Left ventricle myocardium inferior (tissue), 1 donor: ENCODE measurements at regions not wholly inside any gene's neighbourhood (a gene's known extent, or its start where the extent isn't known, plus 50 kb on each side); places are given as distances from the start of the nearest gene placed in this dataset.

ENCODE experiments used
- DNase-seq: peaks from one replicate; pipeline ENCODE4 v3.0.0-alpha.2; 2020
- H3K27ac ChIP-seq: fragments of 200-600 bp; replicated peaks from 2 replicates; pipeline ENCODE4 v1.8.0; 2021
- H3K27me3 ChIP-seq: fragments of 200-600 bp; 2 replicates; pipeline ENCODE4 v1.8.0; 2021; ENCODE audit warnings: low read depth
- H3K36me3 ChIP-seq: fragments of 200-600 bp; 2 replicates; pipeline ENCODE4 v1.8.0; 2021
- H3K4me1 ChIP-seq: fragments of 200-600 bp; 2 replicates; pipeline ENCODE4 v1.8.0; 2021
- H3K4me3 ChIP-seq: fragments of 200-600 bp; 2 replicates; pipeline ENCODE4 v1.8.0; 2021; ENCODE audit warnings: mild to moderate bottlenecking, moderate library complexity
- H3K9me3 ChIP-seq: fragments of 200-600 bp; replicated peaks from 2 replicates; pipeline ENCODE4 v1.8.0; 2021
- CTCF ChIP-seq: fragments of 200-600 bp; IDR thresholded peaks from 2 replicates; pipeline ENCODE4 v1.8.0; 2021; ENCODE audit warnings: antibody characterized with exemption, mild to moderate bottlenecking, borderline replicate concordance
- intact Hi-C: fragments of 100-400 bp; cut with micrococcal nuclease; formaldehyde crosslinking; loops from one replicate; pipeline ENCODE4 v1.11.0; 2022
- donor health status: DM: no; HTN: yes; CAD: no; lungs with severe emphysema.

GRCh38 chrX:139191746-139192385 lies 338.7 kb upstream of the F9 start:
- no peak overlapping the region for H3K4me3 ChIP-seq
- no peaks in the 10 kb centered on the region for H3K9me3 ChIP-seq
- DNase-seq = no peak
- peaks cover 9% of the 10 kb centered on the region for H3K27me3 ChIP-seq
- H3K36me3 ChIP-seq = no peaks in the 10 kb centered on the region
- TF ChIP-seq CTCF = no peak
- intact Hi-C loops = no loop called here
- H3K4me1 ChIP-seq = no peaks in the 10 kb centered on the region
- no peak overlapping the region for H3K27ac ChIP-seq

- no peak for TF ChIP-seq CTCF
- intact Hi-C loops = no loop called here
These were observed 339.3 kb upstream of the F9 start for GRCh38 chrX:139191286-139191685.

GRCh38 chrX:139187738-139188137 lies 342.8 kb upstream of the F9 start:
- no peaks in the 10 kb centered on the region for H3K4me1 ChIP-seq
- no peak overlapping the region for H3K27ac ChIP-seq
- H3K27me3 ChIP-seq = no peaks in the 10 kb centered on the region
- no peaks in the 10 kb centered on the region for H3K36me3 ChIP-seq
- intact Hi-C loops = no loop called here
- H3K4me3 ChIP-seq = no peak overlapping the region
- no peak for TF ChIP-seq CTCF
- no peaks in the 10 kb centered on the region for H3K9me3 ChIP-seq
- DNase-seq = no peak

More at GRCh38 chrX:139191286-139191685, 339.3 kb upstream of the F9 start:
- Histone ChIP-seq H3K36me3 (no peaks in the 10 kb centered on the region), H3K27me3 (peaks cover 3% of the 10 kb centered on the region), H3K9me3 (no peaks in the 10 kb centered on the region), H3K4me1 (no peaks in the 10 kb centered on the region), H3K4me3 (no peak overlapping the region), H3K27ac (no peak overlapping the region)
- DNase-seq = no peak

- Histone ChIP-seq H3K4me3 (no peak overlapping the region), H3K9me3 (no peaks in the 10 kb centered on the region), H3K27ac (no peak overlapping the region), H3K4me1 (no peaks in the 10 kb centered on the region), H3K36me3 (no peaks in the 10 kb centered on the region), H3K27me3 (no peaks in the 10 kb centered on the region)
- intact Hi-C loops = no loop called here
- no peak for TF ChIP-seq CTCF
- no peak for DNase-seq
These were observed 343.5 kb upstream of the F9 start for GRCh38 chrX:139186991-139187390.

- H3K9me3 ChIP-seq = no peaks in the 10 kb centered on the region
- DNase-seq = no peak
- TF ChIP-seq CTCF = no peak
- no peaks in the 10 kb centered on the region for H3K27me3 ChIP-seq
- no peaks in the 10 kb centered on the region for H3K4me1 ChIP-seq
- no peak overlapping the region for H3K4me3 ChIP-seq
- H3K36me3 ChIP-seq = no peaks in the 10 kb centered on the region
- no peak overlapping the region for H3K27ac ChIP-seq
- intact Hi-C loops = no loop called here
These were observed 350.9 kb upstream of the F9 start for GRCh38 chrX:139179592-139179991.

GRCh38 chrX:139178980-139179379 lies 351.6 kb upstream of the F9 start:
- H3K27ac ChIP-seq = no peak overlapping the region
- intact Hi-C loops = no loop called here
- H3K27me3 ChIP-seq = no peaks in the 10 kb centered on the region
- no peaks in the 10 kb centered on the region for H3K4me1 ChIP-seq
- no peak overlapping the region for H3K4me3 ChIP-seq
- DNase-seq = no peak
- no peaks in the 10 kb centered on the region for H3K36me3 ChIP-seq
- no peak for TF ChIP-seq CTCF
- no peaks in the 10 kb centered on the region for H3K9me3 ChIP-seq
